ENCODE measurements at regions not wholly inside any gene's neighbourhood (a gene's known extent, or its start where the extent isn't known, plus 50 kb on each side); places are given as distances from the start of the nearest gene placed in this dataset.

DNA sequence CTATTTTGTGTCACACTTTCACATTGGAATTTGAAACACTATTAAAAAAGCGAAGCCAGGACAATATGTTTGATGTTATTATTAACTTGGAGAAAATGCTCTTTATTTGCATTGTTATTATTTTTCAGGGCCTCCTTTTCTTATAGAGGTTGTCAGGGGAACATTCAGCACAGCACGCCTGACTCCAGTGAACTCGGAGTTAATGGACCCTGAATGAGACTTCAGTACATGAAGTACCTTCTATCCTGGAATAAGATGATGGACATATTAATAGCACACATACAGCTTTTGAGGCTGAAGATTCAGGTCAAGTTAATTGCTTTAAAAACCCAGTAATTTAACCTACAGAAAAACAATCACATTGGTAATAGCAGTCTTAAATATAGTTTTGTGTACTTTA lies 652.9 kb downstream of the SEMA5A start:
- WGBS, 2 donors, result 89 to 91% methylated on average over 3 of the region's 3 CpGs
- Histone ChIP-seq H3K36me3 (ENCODE audit: control insufficient read depth in 2 of 2, insufficient read depth in 2 of 2, low read length in 1 of 2) (no peaks in the 10 kb centered on the region), H3K4me3 (ENCODE audit: low read depth in 1 of 2, low read length in 2 of 2) (no peak overlapping the region), H3K9me3 (ENCODE audit: control insufficient read depth in 2 of 2, insufficient read depth in 1 of 2, low read depth in 1 of 2, low read length in 1 of 2) (no peaks in the 10 kb centered on the region), H3K27me3 (ENCODE audit: control insufficient read depth in 1 of 2, insufficient read depth in 2 of 2, low read length in 2 of 2) (no peaks in the 10 kb centered on the region), H3K27ac (ENCODE audit: low read depth in 2 of 2, low read length in 1 of 2) (no peak overlapping the region), H3K4me1 (ENCODE audit: control insufficient read depth in 2 of 2, insufficient read depth in 2 of 2, low read length in 1 of 2) (no peaks in the 10 kb centered on the region)

DNA sequence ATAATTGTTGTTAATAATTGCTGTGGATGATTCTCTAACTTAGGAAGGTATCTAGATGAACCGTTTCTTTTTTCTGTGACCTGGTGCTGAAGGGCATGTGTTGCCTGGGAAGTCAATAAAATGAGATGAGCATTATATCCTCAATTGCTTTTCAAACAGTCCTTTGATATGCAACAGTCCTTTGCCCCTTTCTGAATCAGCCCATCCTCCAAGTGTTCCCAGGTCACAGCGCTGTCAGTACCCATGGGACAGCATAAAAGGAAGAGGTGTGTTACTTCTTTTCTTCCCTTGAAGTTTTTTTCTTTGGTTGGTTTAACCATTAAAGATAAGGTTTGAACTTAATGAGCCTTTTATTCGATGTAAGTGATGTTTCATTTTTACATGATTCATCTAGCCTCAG lies 651.8 kb downstream of the SEMA5A start:
- 54 to 65% methylated on average over 3 of the region's 3 CpGs for WGBS, 2 donors
- Histone ChIP-seq H3K4me1 (ENCODE audit: control insufficient read depth in 2 of 2, insufficient read depth in 2 of 2, low read length in 1 of 2) (no peaks in the 10 kb centered on the region), H3K9me3 (ENCODE audit: control insufficient read depth in 2 of 2, insufficient read depth in 1 of 2, low read depth in 1 of 2, low read length in 1 of 2) (no peaks in the 10 kb centered on the region), H3K27me3 (ENCODE audit: control insufficient read depth in 1 of 2, insufficient read depth in 2 of 2, low read length in 2 of 2) (no peaks in the 10 kb centered on the region), H3K27ac (ENCODE audit: low read depth in 2 of 2, low read length in 1 of 2) (no peak overlapping the region), H3K4me3 (ENCODE audit: low read depth in 1 of 2, low read length in 2 of 2) (no peak overlapping the region), H3K36me3 (ENCODE audit: control insufficient read depth in 2 of 2, insufficient read depth in 2 of 2, low read length in 1 of 2) (no peaks in the 10 kb centered on the region)

DNA sequence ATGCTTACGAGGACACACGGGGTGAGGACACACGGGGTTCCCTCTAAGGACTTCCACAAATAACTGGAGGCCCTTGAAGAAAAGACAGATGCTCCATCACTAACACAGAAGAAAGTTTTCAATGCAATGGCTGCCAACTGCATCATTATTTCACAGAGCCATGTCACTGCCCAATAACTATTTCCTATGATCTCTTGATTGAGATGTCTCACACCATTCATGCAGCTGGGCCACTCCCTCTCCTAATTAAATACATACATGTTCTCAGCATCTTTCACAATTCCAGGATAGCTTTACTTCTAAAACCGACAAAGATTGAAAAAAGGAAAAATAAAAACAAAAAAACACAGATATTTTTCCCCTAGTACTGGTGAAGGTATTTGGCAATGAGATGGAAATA lies 650.8 kb downstream of the SEMA5A start:
- 78 to 81% methylated on average over 4 of the region's 4 CpGs for WGBS, 2 donors
- Histone ChIP-seq H3K36me3 (ENCODE audit: control insufficient read depth in 2 of 2, insufficient read depth in 2 of 2, low read length in 1 of 2) (no peaks in the 10 kb centered on the region), H3K4me1 (ENCODE audit: control insufficient read depth in 2 of 2, insufficient read depth in 2 of 2, low read length in 1 of 2) (no peaks in the 10 kb centered on the region), H3K4me3 (ENCODE audit: low read depth in 1 of 2, low read length in 2 of 2) (no peak overlapping the region), H3K27me3 (ENCODE audit: control insufficient read depth in 1 of 2, insufficient read depth in 2 of 2, low read length in 2 of 2) (no peaks in the 10 kb centered on the region), H3K27ac (ENCODE audit: low read depth in 2 of 2, low read length in 1 of 2) (no peak overlapping the region), H3K9me3 (ENCODE audit: control insufficient read depth in 2 of 2, insufficient read depth in 1 of 2, low read depth in 1 of 2, low read length in 1 of 2) (no peaks in the 10 kb centered on the region)

DNA sequence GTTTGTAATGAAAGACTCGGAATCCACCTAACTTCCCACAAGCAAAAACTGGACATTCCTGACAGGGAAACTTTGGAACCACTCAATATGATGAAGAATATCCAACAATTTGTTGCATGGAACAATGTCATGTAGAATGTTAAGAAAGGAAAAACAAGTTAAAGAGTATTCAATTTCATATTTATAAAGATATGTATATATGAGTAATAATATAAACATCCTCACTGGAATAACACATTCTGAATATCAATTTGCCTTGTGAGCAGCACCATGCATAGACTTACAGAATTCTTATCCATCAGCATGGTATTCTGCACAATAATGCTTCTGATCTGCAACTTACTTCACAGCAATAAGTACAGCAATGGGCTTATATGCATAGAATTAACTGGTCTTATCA lies 650.3 kb downstream of the SEMA5A start:
- Histone ChIP-seq H3K27ac (ENCODE audit: low read depth in 2 of 2, low read length in 1 of 2) (no peak overlapping the region), H3K27me3 (ENCODE audit: control insufficient read depth in 1 of 2, insufficient read depth in 2 of 2, low read length in 2 of 2) (no peaks in the 10 kb centered on the region), H3K36me3 (ENCODE audit: control insufficient read depth in 2 of 2, insufficient read depth in 2 of 2, low read length in 1 of 2) (no peaks in the 10 kb centered on the region), H3K9me3 (ENCODE audit: control insufficient read depth in 2 of 2, insufficient read depth in 1 of 2, low read depth in 1 of 2, low read length in 1 of 2) (no peaks in the 10 kb centered on the region), H3K4me1 (ENCODE audit: control insufficient read depth in 2 of 2, insufficient read depth in 2 of 2, low read length in 1 of 2) (no peaks in the 10 kb centered on the region), H3K4me3 (ENCODE audit: low read depth in 1 of 2, low read length in 2 of 2) (no peak overlapping the region)
- WGBS, 2 donors, result 71 to 77% methylated on average over 1 of the region's 1 CpG

DNA sequence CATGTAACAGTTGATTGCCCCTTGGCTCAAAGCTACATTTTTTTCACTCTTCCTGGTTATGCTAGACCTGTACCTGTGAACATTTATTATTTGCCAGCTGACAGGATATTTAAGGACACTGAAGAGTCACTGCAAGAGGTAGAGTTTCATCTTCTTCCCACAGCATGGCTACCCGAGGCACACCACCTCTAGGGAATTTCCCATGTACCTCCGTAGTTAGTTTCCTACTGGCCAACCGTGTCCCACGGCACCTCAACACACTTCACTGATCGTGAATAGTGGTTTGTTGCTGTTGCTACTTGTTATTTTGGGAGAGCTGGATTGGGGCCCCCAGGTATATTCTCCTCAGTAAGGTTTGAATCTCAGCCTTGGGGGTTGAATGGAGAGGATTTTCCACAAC lies 648.6 kb downstream of the SEMA5A start:
- WGBS, 2 donors, result 49 to 65% methylated on average over 5 of the region's 5 CpGs
- H3K27me3 ChIP-seq (ENCODE audit: control insufficient read depth in 1 of 2, insufficient read depth in 2 of 2, low read length in 2 of 2), result no peaks in the 10 kb centered on the region
- H3K4me3 ChIP-seq (ENCODE audit: low read depth in 1 of 2, low read length in 2 of 2), result no peak overlapping the region
- H3K27ac ChIP-seq (ENCODE audit: low read depth in 2 of 2, low read length in 1 of 2), result no peak overlapping the region
- no peaks in the 10 kb centered on the region for H3K36me3 ChIP-seq (ENCODE audit: control insufficient read depth in 2 of 2, insufficient read depth in 2 of 2, low read length in 1 of 2)
- no peaks in the 10 kb centered on the region for H3K9me3 ChIP-seq (ENCODE audit: control insufficient read depth in 2 of 2, insufficient read depth in 1 of 2, low read depth in 1 of 2, low read length in 1 of 2)
- no peaks in the 10 kb centered on the region for H3K4me1 ChIP-seq (ENCODE audit: control insufficient read depth in 2 of 2, insufficient read depth in 2 of 2, low read length in 1 of 2)

DNA sequence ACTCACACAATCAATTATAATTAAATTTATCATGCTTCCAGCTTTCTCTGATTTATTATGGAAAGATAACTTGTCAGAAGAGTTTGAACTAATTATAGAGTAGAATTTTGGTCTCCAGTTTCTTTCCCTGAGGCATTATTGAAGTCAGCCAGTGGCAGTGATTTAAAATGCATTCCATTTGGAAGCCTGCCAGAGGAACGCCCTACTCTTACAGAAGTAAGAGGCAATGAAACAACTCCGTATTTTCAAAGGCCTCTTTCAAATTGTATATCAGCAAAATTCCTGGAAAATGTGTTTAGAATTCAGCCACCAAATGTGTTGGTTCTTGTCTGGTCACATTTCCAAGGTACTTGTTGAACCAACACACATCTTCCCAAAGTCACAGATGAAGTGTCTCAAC lies 640.9 kb downstream of the SEMA5A start:
- no peak overlapping the region for H3K27ac ChIP-seq (ENCODE audit: low read depth in 2 of 2, low read length in 1 of 2)
- H3K4me1 ChIP-seq (ENCODE audit: control insufficient read depth in 2 of 2, insufficient read depth in 2 of 2, low read length in 1 of 2), result peaks cover 0 to 2% of the 10 kb centered on the region in 2 donors
- 17% methylated on average over 2 of the region's 2 CpGs for WGBS, 2 donors
- no peaks in the 10 kb centered on the region for H3K9me3 ChIP-seq (ENCODE audit: control insufficient read depth in 2 of 2, insufficient read depth in 1 of 2, low read depth in 1 of 2, low read length in 1 of 2)
- no peaks in the 10 kb centered on the region for H3K27me3 ChIP-seq (ENCODE audit: control insufficient read depth in 1 of 2, insufficient read depth in 2 of 2, low read length in 2 of 2)
- no peak overlapping the region for H3K4me3 ChIP-seq (ENCODE audit: low read depth in 1 of 2, low read length in 2 of 2)
- H3K36me3 ChIP-seq (ENCODE audit: control insufficient read depth in 2 of 2, insufficient read depth in 2 of 2, low read length in 1 of 2), result no peaks in the 10 kb centered on the region

DNA sequence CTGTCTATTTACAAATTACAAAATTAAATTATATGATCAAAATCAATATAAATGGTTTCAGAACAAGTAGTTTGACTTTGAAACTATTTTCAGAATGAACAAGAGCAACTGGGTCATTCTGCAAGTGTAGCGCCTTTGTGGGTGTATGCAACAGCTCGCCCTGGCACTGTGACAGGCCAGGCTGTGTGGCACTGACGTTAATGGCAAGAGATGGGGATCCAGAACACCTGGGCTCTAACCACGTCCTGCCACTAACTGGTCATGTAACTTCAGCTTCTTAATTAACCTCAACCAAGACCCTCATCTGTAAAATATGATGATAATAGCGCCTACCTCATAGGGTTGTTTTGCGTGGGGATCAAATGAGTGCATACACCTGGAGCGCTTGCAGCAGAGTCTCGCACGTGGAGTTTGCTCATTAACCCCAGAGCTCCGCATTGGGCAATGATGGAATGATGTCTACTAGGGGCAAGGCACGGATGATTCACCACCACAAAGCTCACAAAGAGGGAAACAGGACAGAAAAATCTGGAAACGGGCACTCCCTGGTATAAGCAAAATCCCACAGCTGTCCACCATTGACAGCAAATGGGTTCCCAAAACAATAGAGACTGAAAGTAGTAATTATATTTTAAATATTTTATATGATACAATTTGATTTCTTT lies 639.4 kb downstream of the SEMA5A start:
- Histone ChIP-seq H3K36me3 (ENCODE audit: control insufficient read depth in 2 of 2, insufficient read depth in 2 of 2, low read length in 1 of 2) (no peaks in the 10 kb centered on the region), H3K27me3 (ENCODE audit: control insufficient read depth in 1 of 2, insufficient read depth in 2 of 2, low read length in 2 of 2) (peaks cover 0 to under 1% of the 10 kb centered on the region in 2 donors), H3K9me3 (ENCODE audit: control insufficient read depth in 2 of 2, insufficient read depth in 1 of 2, low read depth in 1 of 2, low read length in 1 of 2) (no peaks in the 10 kb centered on the region), H3K27ac (ENCODE audit: low read depth in 2 of 2, low read length in 1 of 2) (no peak overlapping the region), H3K4me1 (ENCODE audit: control insufficient read depth in 2 of 2, insufficient read depth in 2 of 2, low read length in 1 of 2) (peaks cover 0 to 2% of the 10 kb centered on the region in 2 donors), H3K4me3 (ENCODE audit: low read depth in 1 of 2, low read length in 2 of 2) (no peak overlapping the region)
- WGBS, 2 donors, result 85% methylated on average over 12 of the region's 12 CpGs

DNA sequence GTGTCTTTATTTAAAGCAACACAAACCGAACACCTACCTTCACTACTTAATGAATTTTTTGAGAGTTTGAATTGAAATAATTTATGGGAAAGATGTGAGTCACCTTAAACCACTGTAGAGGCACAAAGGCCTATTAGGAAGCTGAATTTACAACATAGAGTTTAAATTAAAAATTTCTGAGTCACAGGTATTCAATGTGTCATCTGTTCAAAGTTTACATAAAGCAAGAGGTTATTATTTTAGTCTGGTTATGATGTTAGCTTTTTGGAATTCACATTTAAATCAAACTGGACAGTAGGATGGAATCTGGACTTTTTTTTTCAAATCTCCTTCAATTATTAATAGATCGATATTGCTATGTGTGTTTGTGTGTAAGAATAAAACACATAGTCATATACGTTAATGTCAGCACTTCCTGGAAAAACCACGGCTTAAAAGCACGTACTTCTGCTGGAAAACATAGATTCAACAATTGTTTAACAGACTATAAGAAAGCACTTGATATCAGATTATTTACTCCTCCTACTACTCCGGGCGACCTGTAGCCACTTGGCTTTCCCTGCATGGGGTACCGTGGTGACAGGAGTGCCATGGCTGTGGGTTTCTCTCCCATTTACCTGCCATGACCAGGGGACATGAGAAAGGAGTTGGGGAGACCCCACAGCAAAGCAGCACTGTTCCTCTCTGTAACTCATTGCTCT lies 638.6 kb downstream of the SEMA5A start:
- H3K27ac ChIP-seq (ENCODE audit: low read depth in 2 of 2, low read length in 1 of 2), result no peak overlapping the region
- H3K9me3 ChIP-seq (ENCODE audit: control insufficient read depth in 2 of 2, insufficient read depth in 1 of 2, low read depth in 1 of 2, low read length in 1 of 2), result no peaks in the 10 kb centered on the region
- H3K36me3 ChIP-seq (ENCODE audit: control insufficient read depth in 2 of 2, insufficient read depth in 2 of 2, low read length in 1 of 2), result no peaks in the 10 kb centered on the region
- peaks cover 0 to 2% of the 10 kb centered on the region in 2 donors for H3K27me3 ChIP-seq (ENCODE audit: control insufficient read depth in 1 of 2, insufficient read depth in 2 of 2, low read length in 2 of 2)
- no peak overlapping the region for H3K4me3 ChIP-seq (ENCODE audit: low read depth in 1 of 2, low read length in 2 of 2)
- WGBS, 2 donors, result 78 to 80% methylated on average over 8 of the region's 8 CpGs
- H3K4me1 ChIP-seq (ENCODE audit: control insufficient read depth in 2 of 2, insufficient read depth in 2 of 2, low read length in 1 of 2), result peaks cover 0 to 2% of the 10 kb centered on the region in 2 donors

DNA sequence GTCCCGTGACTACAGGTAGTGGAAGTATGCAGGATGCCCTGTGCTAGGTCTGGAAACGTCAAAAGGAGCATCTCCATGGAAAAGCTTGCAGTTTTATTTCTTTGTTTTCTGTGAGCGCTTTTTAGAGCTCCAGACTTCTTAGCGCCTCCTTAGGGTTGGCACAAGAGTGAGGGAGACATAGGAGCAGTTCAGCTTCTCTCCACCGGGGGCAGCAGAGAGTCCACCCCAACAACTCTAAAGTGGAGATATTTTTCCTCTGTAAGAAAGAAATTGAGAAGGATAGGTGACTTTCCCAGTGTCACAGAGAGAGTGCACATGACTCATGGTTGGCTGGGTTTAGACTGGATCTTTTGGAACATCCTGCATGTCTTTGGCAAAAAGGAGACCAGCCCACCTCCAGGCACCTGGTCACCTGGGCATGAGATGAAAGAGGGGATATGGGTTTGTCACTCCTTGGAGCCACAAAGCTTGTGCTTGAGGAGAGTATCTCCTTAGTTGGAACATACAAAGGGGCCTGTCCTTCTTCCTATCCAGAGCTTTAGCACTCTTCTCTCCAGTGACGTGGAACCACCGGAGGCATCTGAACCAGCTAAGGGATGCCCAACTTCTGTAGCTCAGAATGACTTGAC lies 637.7 kb downstream of the SEMA5A start:
- WGBS, 2 donors, result 61 to 69% methylated on average over 7 of the region's 7 CpGs
- H3K36me3 ChIP-seq (ENCODE audit: control insufficient read depth in 2 of 2, insufficient read depth in 2 of 2, low read length in 1 of 2), result no peaks in the 10 kb centered on the region
- H3K27me3 ChIP-seq (ENCODE audit: control insufficient read depth in 1 of 2, insufficient read depth in 2 of 2, low read length in 2 of 2), result peaks cover 0 to 2% of the 10 kb centered on the region in 2 donors
- H3K4me3 ChIP-seq (ENCODE audit: low read depth in 1 of 2, low read length in 2 of 2), result no peak overlapping the region
- peaks cover 0 to 2% of the 10 kb centered on the region in 2 donors for H3K4me1 ChIP-seq (ENCODE audit: control insufficient read depth in 2 of 2, insufficient read depth in 2 of 2, low read length in 1 of 2)
- H3K27ac ChIP-seq (ENCODE audit: low read depth in 2 of 2, low read length in 1 of 2), result no peak overlapping the region
- no peaks in the 10 kb centered on the region for H3K9me3 ChIP-seq (ENCODE audit: control insufficient read depth in 2 of 2, insufficient read depth in 1 of 2, low read depth in 1 of 2, low read length in 1 of 2)
